Stimulated activated CD8-positive, alpha-beta memory T cell treated with anti-CD3 and anti-CD28 coated beads, Interleukin-4, amount 100 ng/mL, for 24 hours (primary cell): ENCODE measurements at regions not wholly inside any gene's neighbourhood (a gene's known extent, or its start where the extent isn't known, plus 50 kb on each side); places are given as distances from the start of the nearest gene placed in this dataset.
"Not testable (repeated sequence)": the region's sequence is repeated elsewhere in the genome, so short reads cannot be mapped to it uniquely, and the experiment has no call there.

Source experiments
- DNase-seq: peaks from one replicate; pipeline ENCODE4 v3.0.0-alpha.2; 2020; ENCODE audit warnings: low read depth

DNA sequence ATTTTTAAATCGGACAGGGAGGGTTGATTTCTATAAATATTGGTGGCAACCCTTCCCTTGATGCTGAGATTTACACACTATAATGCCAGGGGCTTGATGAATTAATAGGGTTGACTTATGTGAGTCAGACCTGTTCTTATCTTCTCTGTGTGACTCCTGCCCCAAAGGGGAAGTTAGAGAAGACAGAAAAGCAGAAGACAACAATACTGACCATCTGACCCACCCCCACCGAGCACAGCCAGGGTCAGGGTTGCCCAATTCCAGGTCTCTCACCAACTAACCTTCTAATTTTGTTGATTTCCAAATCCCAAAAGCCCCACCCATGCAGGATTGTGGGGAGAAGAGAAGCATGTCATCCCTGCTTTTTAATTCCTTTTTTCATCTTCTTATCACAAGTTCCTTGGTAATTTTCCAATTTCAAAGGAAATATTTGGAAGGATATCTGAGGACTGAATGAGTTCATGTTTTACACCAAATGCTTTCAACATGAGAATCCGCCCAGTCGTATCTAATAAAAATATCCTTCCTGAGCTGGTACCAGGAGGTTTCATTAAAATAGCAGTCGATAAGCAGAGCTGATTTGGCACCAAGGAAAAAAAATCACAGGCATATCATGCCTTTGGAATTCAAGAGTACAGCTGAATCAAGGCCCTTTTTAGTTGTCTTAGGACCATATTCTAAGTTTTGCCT, 603.4 kb upstream of the CDH11 start:
- no peak for DNase-seq

- DNase-seq = no peak
These were observed 600.6 kb upstream of the CDH11 start for GRCh38 chr16:65722429-65722828.

- DNase-seq = no peak
These were observed 596.0 kb upstream of the CDH11 start for GRCh38 chr16:65717846-65718245.

- DNase-seq = no peak
These were observed 595.2 kb upstream of the CDH11 start for GRCh38 chr16:65716737-65717700.

DNA sequence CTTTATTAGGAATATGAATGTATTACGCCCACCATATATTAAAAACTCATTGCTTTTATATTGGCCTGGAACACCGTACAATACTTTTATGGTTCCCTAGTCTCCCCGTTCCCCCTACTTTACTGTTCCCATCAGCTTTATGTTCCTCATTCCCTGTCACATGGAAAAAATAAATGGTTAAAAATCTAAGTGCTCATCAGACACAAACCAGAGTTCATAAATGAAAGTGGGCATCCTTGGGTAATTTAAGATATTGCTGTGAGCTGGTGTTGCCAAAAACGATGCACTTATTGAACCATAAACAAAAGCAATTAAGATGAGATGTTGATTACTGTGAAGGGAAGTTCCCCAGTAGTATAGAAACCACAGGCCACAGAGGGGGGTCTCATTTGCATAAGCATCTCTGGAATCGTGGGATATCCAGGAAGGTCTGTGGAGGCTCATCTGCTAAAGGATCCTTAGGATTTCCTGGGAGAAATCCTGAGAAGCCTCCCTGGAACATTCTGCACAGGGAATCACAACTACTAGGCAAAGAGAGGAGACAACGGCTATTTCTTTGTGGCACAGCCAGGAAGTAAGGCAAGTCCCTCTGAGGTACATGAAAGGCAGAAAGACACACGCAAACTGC, 591.4 kb upstream of the CDH11 start:
- DNase-seq = no peak

- DNase-seq = no peak
These were observed 588.2 kb upstream of the CDH11 start for GRCh38 chr16:65710107-65710506.

DNA sequence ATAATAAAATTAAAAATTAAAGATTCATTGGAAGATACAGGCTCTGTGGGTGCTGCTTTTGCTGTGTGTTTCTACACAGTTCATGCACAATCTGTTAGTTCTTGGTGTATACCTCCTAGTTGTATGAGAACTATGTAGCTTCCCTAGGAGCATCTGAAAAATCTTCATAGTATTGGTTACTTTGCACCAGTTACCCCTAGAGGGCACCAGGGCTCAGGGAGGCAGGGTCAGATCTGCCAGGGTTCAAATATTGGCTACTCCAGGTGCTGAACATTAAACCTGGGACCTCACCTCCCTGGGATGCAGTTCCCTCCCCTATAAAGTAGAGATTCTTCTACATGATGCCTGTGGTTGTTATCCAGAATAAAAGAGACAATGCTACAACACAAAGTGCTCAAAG, 583.0 kb upstream of the CDH11 start:
- DNase-seq = no peak

GRCh38 chr16:65702707-65703402, 581.0 kb upstream of the CDH11 start:
- no peak for DNase-seq

GRCh38 chr16:65700596-65700995, 578.7 kb upstream of the CDH11 start:
- DNase-seq = no peak

GRCh38 chr16:65698791-65699321, 577.0 kb upstream of the CDH11 start:
- DNase-seq = no peak

DNA sequence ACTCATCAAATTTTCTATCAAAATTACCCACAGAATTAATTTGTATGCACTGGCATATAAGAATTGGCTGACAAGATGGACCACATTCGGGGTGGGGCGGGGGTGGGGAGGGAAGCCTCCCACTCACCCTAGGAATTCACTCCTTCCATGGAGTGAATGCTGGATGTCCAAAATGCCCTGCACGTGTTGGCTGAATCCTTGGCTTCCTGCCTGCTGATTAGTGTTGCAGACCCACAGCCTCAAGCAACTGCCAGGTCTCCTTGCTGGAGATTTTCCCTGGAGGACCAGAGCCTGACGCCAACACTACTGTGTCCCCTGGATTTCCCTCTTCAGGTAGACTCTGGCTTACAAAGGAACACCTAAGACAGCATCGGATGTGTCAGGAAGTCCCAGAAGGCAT, 575.7 kb upstream of the CDH11 start:
- DNase-seq = no peak

DNA sequence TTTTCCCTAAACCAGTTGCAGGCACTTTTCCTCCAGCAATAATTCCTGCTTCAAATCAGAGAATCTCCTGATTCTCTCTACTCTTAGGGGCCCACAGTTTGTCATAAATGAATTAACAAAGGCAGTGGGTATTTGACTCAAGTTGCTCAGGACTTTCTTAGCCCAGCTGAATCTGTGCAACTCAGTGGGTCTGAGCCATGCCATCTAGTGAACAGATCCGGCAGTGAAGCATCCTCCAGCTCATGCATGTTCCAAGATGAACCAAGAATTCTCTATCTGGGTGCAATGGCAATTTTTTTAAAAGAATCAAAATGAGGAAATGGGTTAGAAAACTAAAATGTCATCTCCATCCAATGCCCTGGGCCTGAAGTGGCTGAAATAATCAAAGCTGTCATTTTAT, 575.2 kb upstream of the CDH11 start:
- DNase-seq = no peak

GRCh38 chr16:65691846-65692245, 570.0 kb upstream of the CDH11 start:
- not testable (repeated sequence) for DNase-seq

DNA sequence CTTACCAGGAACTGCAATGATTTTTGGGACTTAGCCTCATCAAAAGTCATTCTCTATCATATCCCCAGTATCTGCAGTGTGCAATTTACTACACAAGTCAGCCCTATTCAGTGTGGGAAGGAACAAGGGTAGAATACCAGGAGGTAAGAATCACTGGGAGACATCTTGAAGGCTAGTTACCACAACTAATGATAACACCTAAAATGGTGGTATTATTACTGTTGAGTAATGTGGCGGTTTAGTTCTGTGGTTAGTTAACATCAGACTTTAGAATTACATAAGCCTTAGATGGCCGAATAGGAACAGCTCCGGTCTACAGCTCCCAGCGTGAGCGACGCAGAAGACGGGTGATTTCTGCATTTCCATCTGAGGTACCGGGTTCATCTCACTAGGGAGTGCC, 567.9 kb upstream of the CDH11 start:
- DNase-seq = no peak

GRCh38 chr16:65688301-65688700, 566.4 kb upstream of the CDH11 start:
- no peak for DNase-seq

DNA sequence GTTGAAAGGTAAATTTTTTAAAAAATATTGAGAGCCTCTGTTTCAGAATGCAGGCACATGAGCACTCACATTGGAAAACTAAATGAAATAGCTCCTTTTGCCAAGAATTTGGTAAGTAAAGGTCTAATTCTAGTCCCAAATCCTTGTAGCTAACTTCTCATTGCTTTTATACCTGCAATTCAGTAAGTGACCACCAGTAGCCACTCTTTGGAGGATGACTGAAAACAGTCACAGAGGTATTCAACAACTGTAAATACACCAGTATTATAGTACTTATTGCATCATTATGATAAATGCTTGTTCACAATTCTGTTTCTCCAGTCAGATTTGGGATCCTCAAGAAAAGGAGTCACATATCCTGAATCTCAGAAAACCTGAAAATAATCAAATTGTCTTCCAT, 562.4 kb upstream of the CDH11 start:
- no peak for DNase-seq

- no peak for DNase-seq
These were observed 559.5 kb upstream of the CDH11 start for GRCh38 chr16:65681406-65681805.

DNA sequence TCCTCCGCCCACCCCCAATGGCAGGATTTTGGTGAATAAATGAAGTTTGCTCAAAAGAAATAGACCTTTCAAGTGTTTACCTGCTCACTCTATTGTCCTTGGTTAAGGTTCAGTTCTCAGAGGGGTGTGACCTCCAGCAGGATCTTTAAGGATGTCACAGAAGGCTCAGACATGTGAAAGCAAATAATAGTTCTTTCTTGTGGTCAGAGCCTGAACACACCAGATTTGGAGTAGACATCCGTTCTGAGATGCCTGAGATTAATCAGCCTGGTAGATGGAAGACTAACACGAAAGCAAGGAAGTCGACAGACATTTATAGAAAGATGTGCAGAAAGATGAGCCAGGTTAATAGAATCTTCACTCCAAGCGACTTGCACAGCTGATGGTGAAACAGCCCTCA, 557.9 kb upstream of the CDH11 start:
- no peak for DNase-seq

GRCh38 chr16:65675161-65675560, 553.3 kb upstream of the CDH11 start:
- no peak for DNase-seq

GRCh38 chr16:65672960-65673359, 551.1 kb upstream of the CDH11 start:
- no peak for DNase-seq

- DNase-seq = no peak
These were observed 549.2 kb upstream of the CDH11 start for GRCh38 chr16:65671071-65671470.

DNA sequence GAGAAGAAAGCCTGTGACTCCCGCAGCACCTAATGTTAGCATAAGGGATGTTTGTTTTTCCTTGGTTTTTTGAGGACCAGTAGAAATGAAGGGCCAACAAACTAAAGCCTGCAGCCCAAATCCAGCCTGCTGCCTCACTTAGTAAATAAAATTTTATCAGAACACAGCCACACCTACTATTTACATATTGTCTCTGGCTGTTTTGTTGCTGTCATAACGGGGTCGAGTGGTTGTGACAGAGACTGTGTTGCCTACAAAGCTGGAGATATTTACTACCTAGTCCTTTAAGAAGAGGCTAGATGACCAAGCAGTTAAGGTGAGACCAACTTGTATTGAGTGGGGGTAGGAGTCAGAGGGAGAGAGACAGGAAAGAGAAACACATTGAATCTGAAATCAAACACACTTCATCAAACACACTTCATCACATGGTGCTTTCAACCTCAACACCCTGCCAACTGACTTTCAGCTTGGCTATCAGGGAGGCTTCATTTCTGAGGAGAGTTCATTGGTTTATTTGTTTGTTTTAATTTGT, 546.3 kb upstream of the CDH11 start:
- DNase-seq = no peak
